CD4-positive, CD25-positive, alpha-beta regulatory T cell (primary cell): ENCODE measurements at regions not wholly inside any gene's neighbourhood (a gene's known extent, or its start where the extent isn't known, plus 50 kb on each side); places are given as distances from the start of the nearest gene placed in this dataset.

Experiments
- ATAC-seq, 2 donors: fragments of 150-1000 bp; cut with Tn5 transposase; one replicate each; pipeline ENCODE4 v1.10.0; 2021; ENCODE audit warnings: low read depth in 2 of 2, moderate number of reproducible peaks in 2 of 2, moderate library complexity in 1 of 2
- DNase-seq, 3 donors: peaks; one replicate each; pipeline versions ENCODE4 v3.0.0 to v3.0.0-alpha.2; 2012 to 2022; ENCODE audit warnings: mixed read lengths in 1 of 3
- H3K27ac ChIP-seq: one replicate; pipeline ENCODE4 v1.7.0; 2013; ENCODE audit warnings: mild to moderate bottlenecking, low read length; ENCODE audit not compliant: insufficient read depth, poor library complexity, severe bottlenecking
- H3K27me3 ChIP-seq: one replicate; pipeline ENCODE4 v1.7.0; 2013; ENCODE audit warnings: low read length; ENCODE audit not compliant: control insufficient read depth, insufficient read depth
- H3K36me3 ChIP-seq: one replicate; pipeline ENCODE4 v1.7.0; 2013; ENCODE audit warnings: mild to moderate bottlenecking, low read length, moderate library complexity; ENCODE audit not compliant: control insufficient read depth, insufficient read depth
- H3K4me1 ChIP-seq: 2 replicates; pipeline ENCODE4 v1.7.0; 2013; ENCODE audit warnings: mild to moderate bottlenecking, low read length; ENCODE audit not compliant: insufficient read depth, control insufficient read depth, poor library complexity, severe bottlenecking
- H3K4me3 ChIP-seq: one replicate; pipeline ENCODE4 v1.7.0; 2013; ENCODE audit warnings: low read depth, mild to moderate bottlenecking, low read length, moderate library complexity
- H3K9me3 ChIP-seq, 2 experiments: 1 replicate in 1 of 2; 2 replicates in 1 of 2; pipeline ENCODE4 v1.7.0; 2013; ENCODE audit warnings: low read length in 2 of 2, mild to moderate bottlenecking in 1 of 2, moderate library complexity in 1 of 2; ENCODE audit not compliant: control insufficient read depth in 2 of 2
- H3K27ac Mint-ChIP-seq, 3 donors: one replicate each; pipeline ENCODE4 v1.8.0; 2020 to 2022; ENCODE audit warnings: mild to moderate bottlenecking in 3 of 3, mixed read lengths in 3 of 3, moderate library complexity in 2 of 3
- H3K27me3 Mint-ChIP-seq: one replicate; pipeline ENCODE4 v1.8.0; 2022; ENCODE audit warnings: mild to moderate bottlenecking, mixed read lengths
- H3K36me3 Mint-ChIP-seq: one replicate; pipeline ENCODE4 v1.8.0; 2020; ENCODE audit warnings: mixed read lengths
- H3K4me1 Mint-ChIP-seq, 4 donors: one replicate each; pipeline ENCODE4 v1.8.0; 2020 to 2022; ENCODE audit warnings: mixed read lengths in 4 of 4, mild to moderate bottlenecking in 1 of 4
- H3K4me3 Mint-ChIP-seq, 4 donors: one replicate each; pipeline ENCODE4 v1.8.0; 2020 to 2022; ENCODE audit warnings: mild to moderate bottlenecking in 4 of 4, mixed read lengths in 4 of 4, moderate library complexity in 3 of 4
- H3K9me3 Mint-ChIP-seq, 7 donors: one replicate each; pipeline ENCODE4 v1.8.0; 2020 to 2022; ENCODE audit warnings: mixed read lengths in 7 of 7, mild to moderate bottlenecking in 3 of 7, moderate library complexity in 2 of 7

- Histone ChIP-seq H3K4me1 (no peaks in the 10 kb centered on the region), H3K9me3 (no peaks in the 10 kb centered on the region), H3K36me3 (no peaks in the 10 kb centered on the region), H3K27ac (no peak overlapping the region), H3K4me3 (no peak overlapping the region), H3K27me3 (no peaks in the 10 kb centered on the region)
- no peak for DNase-seq
- no peak for ATAC-seq
- no peak overlapping the region for H3K4me3 Mint-ChIP-seq
- no peaks in the 10 kb centered on the region for H3K4me1 Mint-ChIP-seq
- H3K36me3 Mint-ChIP-seq = no peaks in the 10 kb centered on the region
- H3K27me3 Mint-ChIP-seq = peaks cover 8% of the 10 kb centered on the region
- H3K27ac Mint-ChIP-seq = no peak overlapping the region
- H3K9me3 Mint-ChIP-seq = no peaks in the 10 kb centered on the region
These were observed 79.0 kb downstream of the C5orf15 start for GRCh38 chr5:133889271-133889905.

GRCh38 chr5:133888625-133888991, 79.8 kb downstream of the C5orf15 start:
- ATAC-seq = no peak
- Mint-ChIP-seq H3K27me3 (peaks cover 8% of the 10 kb centered on the region), H3K4me3 (no peak overlapping the region), H3K4me1 (no peaks in the 10 kb centered on the region), H3K9me3 (no peaks in the 10 kb centered on the region), H3K27ac (no peak overlapping the region), H3K36me3 (no peaks in the 10 kb centered on the region)
- Histone ChIP-seq H3K4me1 (no peaks in the 10 kb centered on the region), H3K36me3 (no peaks in the 10 kb centered on the region), H3K4me3 (no peak overlapping the region), H3K27ac (no peak overlapping the region), H3K9me3 (no peaks in the 10 kb centered on the region), H3K27me3 (no peaks in the 10 kb centered on the region)
- no peak for DNase-seq

GRCh38 chr5:133885566-133885965, 82.9 kb downstream of the C5orf15 start:
- Mint-ChIP-seq H3K27ac (no peak overlapping the region), H3K9me3 (no peaks in the 10 kb centered on the region), H3K4me1 (no peaks in the 10 kb centered on the region), H3K27me3 (peaks cover 8% of the 10 kb centered on the region), H3K36me3 (no peaks in the 10 kb centered on the region), H3K4me3 (no peak overlapping the region)
- DNase-seq = no peak
- H3K4me1 ChIP-seq = no peaks in the 10 kb centered on the region
- no peaks in the 10 kb centered on the region for H3K27me3 ChIP-seq
- H3K36me3 ChIP-seq = no peaks in the 10 kb centered on the region
- no peaks in the 10 kb centered on the region for H3K9me3 ChIP-seq
- H3K27ac ChIP-seq = no peak overlapping the region
- no peak for ATAC-seq
- H3K4me3 ChIP-seq = no peak overlapping the region

- no peaks in the 10 kb centered on the region for H3K27me3 ChIP-seq
- H3K4me1 Mint-ChIP-seq = no peaks in the 10 kb centered on the region
- H3K27ac ChIP-seq = no peak overlapping the region
- DNase-seq (no peak), ATAC-seq (no peak)
- H3K4me1 ChIP-seq = no peaks in the 10 kb centered on the region
- H3K27me3 Mint-ChIP-seq = peaks cover 4% of the 10 kb centered on the region
- H3K36me3 ChIP-seq = no peaks in the 10 kb centered on the region
- H3K9me3 Mint-ChIP-seq = no peaks in the 10 kb centered on the region
- H3K27ac Mint-ChIP-seq = no peak overlapping the region
- H3K4me3 ChIP-seq = no peak overlapping the region
- no peak overlapping the region for H3K4me3 Mint-ChIP-seq
- no peaks in the 10 kb centered on the region for H3K36me3 Mint-ChIP-seq
- H3K9me3 ChIP-seq = no peaks in the 10 kb centered on the region
These were observed 83.7 kb downstream of the C5orf15 start for GRCh38 chr5:133884569-133885311.

- Mint-ChIP-seq H3K9me3 (no peaks in the 10 kb centered on the region), H3K27ac (no peak overlapping the region), H3K36me3 (no peaks in the 10 kb centered on the region), H3K4me3 (no peak overlapping the region), H3K4me1 (no peaks in the 10 kb centered on the region), H3K27me3 (peaks cover 4% of the 10 kb centered on the region)
- no peak overlapping the region for H3K27ac ChIP-seq
- no peak overlapping the region for H3K4me3 ChIP-seq
- ATAC-seq (no peak), DNase-seq (no peak)
- no peaks in the 10 kb centered on the region for H3K36me3 ChIP-seq
- H3K27me3 ChIP-seq = no peaks in the 10 kb centered on the region
- no peaks in the 10 kb centered on the region for H3K4me1 ChIP-seq
- H3K9me3 ChIP-seq = no peaks in the 10 kb centered on the region
These were observed 84.5 kb downstream of the C5orf15 start for GRCh38 chr5:133883916-133884315.

GRCh38 chr5:133882846-133883245, 85.6 kb downstream of the C5orf15 start:
- Mint-ChIP-seq H3K9me3 (no peaks in the 10 kb centered on the region), H3K4me1 (no peaks in the 10 kb centered on the region), H3K27ac (no peak overlapping the region), H3K4me3 (no peak overlapping the region), H3K36me3 (no peaks in the 10 kb centered on the region), H3K27me3 (peaks cover 4% of the 10 kb centered on the region)
- Histone ChIP-seq H3K4me3 (no peak overlapping the region), H3K27me3 (no peaks in the 10 kb centered on the region), H3K4me1 (no peaks in the 10 kb centered on the region), H3K27ac (no peak overlapping the region), H3K9me3 (no peaks in the 10 kb centered on the region), H3K36me3 (no peaks in the 10 kb centered on the region)
- DNase-seq (no peak), ATAC-seq (no peak)

- no peak overlapping the region for H3K27ac Mint-ChIP-seq
- Histone ChIP-seq H3K27ac (no peak overlapping the region), H3K9me3 (no peaks in the 10 kb centered on the region), H3K4me3 (no peak overlapping the region), H3K36me3 (no peaks in the 10 kb centered on the region), H3K4me1 (no peaks in the 10 kb centered on the region), H3K27me3 (no peaks in the 10 kb centered on the region)
- ATAC-seq (no peak), DNase-seq (no peak)
- H3K36me3 Mint-ChIP-seq = no peaks in the 10 kb centered on the region
- H3K4me1 Mint-ChIP-seq = no peaks in the 10 kb centered on the region
- peaks cover 4% of the 10 kb centered on the region for H3K27me3 Mint-ChIP-seq
- H3K4me3 Mint-ChIP-seq = no peak overlapping the region
- no peaks in the 10 kb centered on the region for H3K9me3 Mint-ChIP-seq
These were observed 86.1 kb downstream of the C5orf15 start for GRCh38 chr5:133882389-133882695.
